ENCODE measurements at regions not wholly inside any gene's neighbourhood (a gene's known extent, or its start where the extent isn't known, plus 50 kb on each side); places are given as distances from the start of the nearest gene placed in this dataset.
A peak's percentile ranks its signal among the peaks of the same experiment; 100 is the strongest.
"Not testable (repeated sequence)": the region's sequence is repeated elsewhere in the genome, so short reads cannot be mapped to it uniquely, and the experiment has no call there.

DNA sequence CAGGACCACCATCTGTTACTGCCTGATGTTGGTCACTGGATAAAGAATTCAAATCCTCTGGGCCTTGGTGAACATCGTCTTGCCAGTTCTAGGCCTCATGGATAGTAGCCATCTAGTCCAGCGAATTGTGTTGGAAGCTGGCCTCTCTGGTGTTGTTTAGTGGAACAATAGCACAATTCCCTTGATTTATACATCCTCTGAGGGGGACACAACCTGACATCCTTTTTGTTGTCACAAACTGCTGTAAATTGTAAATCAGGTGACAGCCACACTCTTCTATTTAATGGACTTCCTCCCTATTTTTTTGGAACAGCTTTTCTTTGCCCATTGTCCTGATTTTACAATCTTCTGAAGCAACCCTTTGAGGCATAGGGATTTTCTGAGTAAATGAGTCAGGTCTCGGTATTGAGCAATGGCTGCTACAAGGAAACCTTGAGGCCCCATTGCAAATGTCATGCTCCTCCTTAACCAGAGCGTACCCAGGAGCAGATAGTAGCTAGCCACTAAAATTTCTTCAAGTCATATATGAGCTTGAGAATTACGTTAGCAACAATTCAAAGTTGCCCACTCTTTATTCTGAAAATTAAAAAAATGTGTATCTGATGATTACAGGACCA, 263.3 kb downstream of the COG6 start:
- TF ChIP-seq GATA1 (IDR thresholded peaks at IDR 0.05; ENCODE audit: low read depth, low read length): no peak
- TF ChIP-seq POLR2A (IDR thresholded peaks at IDR 0.05; ENCODE audit: low read length): no peak
- no peak for DNase-seq

- TF ChIP-seq GATA1 (IDR thresholded peaks at IDR 0.05; ENCODE audit: low read depth, low read length): no peak
- no peak for TF ChIP-seq POLR2A (IDR thresholded peaks at IDR 0.05; ENCODE audit: low read length)
- DNase-seq: no peak
These were observed 265.2 kb downstream of the COG6 start for GRCh38 chr13:39920613-39921012.

DNA sequence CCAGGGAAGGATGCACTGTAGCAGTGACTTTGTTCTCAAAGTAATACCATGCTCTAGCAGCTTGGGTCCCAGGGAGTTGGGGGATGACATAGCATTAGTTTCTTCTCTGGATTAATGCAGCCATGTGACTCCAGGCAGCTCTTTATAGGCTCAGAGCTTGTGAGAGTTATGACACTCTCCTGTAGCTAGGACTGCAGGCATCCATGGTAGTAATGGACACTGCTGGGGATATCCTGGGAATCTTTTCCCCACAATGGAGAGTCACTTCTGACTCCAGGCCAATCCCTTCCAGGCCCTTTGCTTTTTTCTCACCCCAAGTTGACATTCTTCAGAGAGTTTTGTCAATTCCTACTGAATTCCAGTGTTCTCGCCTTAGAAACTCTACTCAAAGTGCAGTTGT, 270.9 kb downstream of the COG6 start:
- TF ChIP-seq POLR2A (IDR thresholded peaks at IDR 0.05; ENCODE audit: low read length): no peak
- TF ChIP-seq GATA1 (IDR thresholded peaks at IDR 0.05; ENCODE audit: low read depth, low read length): no peak
- no peak for DNase-seq

GRCh38 chr13:39928261-39928660, 272.8 kb downstream of the COG6 start:
- no peak for DNase-seq
- no peak for TF ChIP-seq POLR2A (IDR thresholded peaks at IDR 0.05; ENCODE audit: low read length)

GRCh38 chr13:39929583-39929982, 274.1 kb downstream of the COG6 start:
- no peak for DNase-seq
- no peak for TF ChIP-seq GATA1 (IDR thresholded peaks at IDR 0.05; ENCODE audit: low read depth, low read length)
- TF ChIP-seq POLR2A (IDR thresholded peaks at IDR 0.05; ENCODE audit: low read length): no peak

DNA sequence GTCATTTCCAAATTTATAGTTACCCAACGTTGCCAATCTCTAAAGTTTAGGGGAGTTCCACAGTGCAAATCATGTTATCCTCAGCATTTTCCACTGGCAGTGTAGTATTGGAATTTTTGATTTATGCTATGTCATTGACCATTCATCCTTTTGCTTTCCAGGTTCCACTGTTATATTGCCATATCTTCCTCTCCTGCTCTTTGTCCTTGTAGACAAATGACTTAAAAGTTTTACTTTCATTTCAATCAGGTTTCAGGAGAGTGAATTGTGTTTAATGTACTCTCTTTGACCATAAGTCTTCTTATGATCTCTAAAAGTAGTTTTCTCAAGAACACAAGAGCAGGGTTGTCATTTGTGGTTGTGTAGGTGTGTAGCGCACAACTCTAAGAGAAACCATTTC, 274.6 kb downstream of the COG6 start:
- DNase-seq: no peak
- no peak for TF ChIP-seq POLR2A (IDR thresholded peaks at IDR 0.05; ENCODE audit: low read length)
- no peak for TF ChIP-seq GATA1 (IDR thresholded peaks at IDR 0.05; ENCODE audit: low read depth, low read length)

GRCh38 chr13:39930544-39931444, 275.3 kb downstream of the COG6 start:
- no peak for DNase-seq
- TF ChIP-seq GATA1 (IDR thresholded peaks at IDR 0.05; ENCODE audit: low read depth, low read length) (no peak), POLR2A (IDR thresholded peaks at IDR 0.05; ENCODE audit: low read length) (no peak)

DNA sequence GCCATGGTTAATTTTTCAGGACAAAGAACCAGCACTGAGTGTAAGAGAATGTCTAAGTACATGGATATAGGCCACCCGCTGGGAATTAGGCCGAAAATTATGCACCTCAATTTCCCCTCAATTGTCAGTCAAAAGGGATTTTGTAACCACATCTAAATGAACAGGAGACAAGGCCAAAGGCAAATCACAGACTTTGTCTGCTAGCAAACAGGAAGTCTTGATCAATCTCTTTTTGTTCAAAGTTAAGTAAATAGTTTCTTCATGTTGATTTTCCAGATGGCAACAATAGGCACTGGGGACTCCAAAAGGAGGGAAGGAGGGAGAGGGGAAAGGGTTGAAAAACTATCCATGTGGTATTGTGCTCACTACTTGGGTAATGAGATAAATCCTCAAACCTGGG, 276.0 kb downstream of the COG6 start:
- no peak for DNase-seq
- TF ChIP-seq POLR2A (IDR thresholded peaks at IDR 0.05; ENCODE audit: low read length) (no peak), GATA1 (IDR thresholded peaks at IDR 0.05; ENCODE audit: low read depth, low read length) (no peak)

GRCh38 chr13:39932514-39932913, 277.1 kb downstream of the COG6 start:
- DNase-seq: not testable (repeated sequence)

DNA sequence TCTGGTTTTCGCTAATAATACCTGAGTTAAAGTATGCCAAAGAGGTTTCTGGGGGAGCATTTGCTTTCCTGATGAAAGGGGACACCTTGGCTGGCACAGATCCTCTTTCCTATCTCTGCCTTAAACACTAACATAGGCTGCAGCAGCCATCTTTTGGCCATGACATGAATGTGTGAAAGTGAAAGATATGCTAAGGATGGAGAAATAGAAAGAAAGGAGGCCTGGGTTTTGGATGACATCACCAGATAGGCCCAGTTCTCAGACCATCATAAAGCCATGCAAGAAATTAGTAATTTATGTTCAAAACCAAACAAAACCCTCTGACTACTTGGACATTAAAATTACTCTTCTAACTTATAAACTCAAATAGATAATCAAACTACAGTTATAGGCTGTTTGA, 279.7 kb downstream of the COG6 start:
- no peak for DNase-seq
- TF ChIP-seq GATA1 (IDR thresholded peaks at IDR 0.05; ENCODE audit: low read depth, low read length) (no peak), POLR2A (IDR thresholded peaks at IDR 0.05; ENCODE audit: low read length) (no peak)

- DNase-seq: no peak
These were observed 283.1 kb downstream of the COG6 start for GRCh38 chr13:39938596-39938995.

DNA sequence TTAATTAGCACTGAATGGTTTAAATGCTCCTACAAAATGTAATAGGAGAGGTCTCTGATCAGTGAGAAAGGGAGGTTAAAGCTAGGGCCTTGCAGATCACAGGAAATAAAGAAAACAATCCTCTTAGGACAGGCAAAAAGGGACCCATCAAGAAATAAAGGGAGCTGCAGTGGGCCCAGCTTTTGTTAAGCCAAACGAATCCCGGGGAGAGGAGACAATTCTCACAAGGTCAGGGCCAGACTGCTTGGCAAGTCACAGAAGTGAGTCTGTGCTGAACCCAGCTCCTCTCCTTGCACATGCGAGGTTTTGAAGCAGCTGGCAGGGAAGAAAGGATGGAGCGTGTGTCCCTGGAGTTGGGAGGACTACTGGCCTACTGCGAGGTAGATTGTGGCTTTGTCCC, 285.8 kb downstream of the COG6 start:
- TF ChIP-seq GATA1 (IDR thresholded peaks at IDR 0.05; ENCODE audit: low read depth, low read length) (no peak), POLR2A (IDR thresholded peaks at IDR 0.05; ENCODE audit: low read length) (no peak)
- DNase-seq: no peak

More at GRCh38 chr13:39938596-39938995, 283.1 kb downstream of the COG6 start:
- TF ChIP-seq POLR2A (IDR thresholded peaks at IDR 0.05; ENCODE audit: low read length): no peak
- no peak for TF ChIP-seq GATA1 (IDR thresholded peaks at IDR 0.05; ENCODE audit: low read depth, low read length)

- DNase-seq: no peak
- no peak for TF ChIP-seq POLR2A (IDR thresholded peaks at IDR 0.05; ENCODE audit: low read length)
- no peak for TF ChIP-seq GATA1 (IDR thresholded peaks at IDR 0.05; ENCODE audit: low read depth, low read length)
These were observed 286.6 kb downstream of the COG6 start for GRCh38 chr13:39941911-39942551.

DNA sequence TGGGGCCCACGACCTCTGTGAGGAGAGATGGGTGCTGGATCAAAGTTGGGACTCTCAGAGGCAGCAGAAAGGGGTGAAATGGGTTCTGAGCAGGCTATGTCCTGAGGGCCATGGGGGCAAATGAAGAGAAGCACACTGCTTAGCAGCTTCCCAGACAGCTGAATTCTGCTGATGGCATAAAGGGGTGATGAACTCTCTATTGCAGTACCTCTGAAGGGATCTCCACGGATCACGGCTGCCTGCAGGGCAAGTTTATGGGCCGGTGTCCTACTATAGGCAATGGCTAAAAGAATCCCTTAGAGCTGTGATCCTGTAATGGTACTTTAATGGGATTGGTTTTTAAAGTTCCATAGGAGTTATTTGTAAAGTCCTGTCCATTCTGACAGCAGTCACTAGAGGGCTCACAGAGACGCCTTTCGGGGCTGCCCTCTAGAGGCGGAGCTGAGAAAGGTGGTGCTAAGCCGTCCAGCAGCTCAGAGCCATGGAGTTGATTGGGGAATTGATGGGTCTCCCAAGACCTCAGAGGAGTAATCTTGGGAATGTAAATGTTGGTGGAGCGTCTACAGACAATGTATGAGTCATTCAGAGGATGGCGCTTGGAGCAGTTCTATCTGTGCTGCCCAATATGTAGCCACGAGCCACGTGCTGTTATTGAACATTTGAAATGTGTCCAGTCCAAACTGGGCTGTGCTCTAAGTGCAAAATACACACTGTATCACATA, 287.3 kb downstream of the COG6 start:
- TF ChIP-seq POLR2A (IDR thresholded peaks at IDR 0.05; ENCODE audit: low read length) (no peak), GATA1 (IDR thresholded peaks at IDR 0.05; ENCODE audit: low read depth, low read length) (no peak)
- DNase-seq: peak; percentile 55 to 69

Measured in erythroblast (primary cell).